ENCODE measurements at regions not wholly inside any gene's neighbourhood (a gene's known extent, or its start where the extent isn't known, plus 50 kb on each side); places are given as distances from the start of the nearest gene placed in this dataset.

GRCh38 chr12:24328261-24328660 lies 378.8 kb upstream of the SOX5 start:
- TF ChIP-seq GATA3 (IDR thresholded peaks at IDR 0.05; ENCODE audit: low read depth, low read length) (no peak), GATA2 (IDR thresholded peaks at IDR 0.05; ENCODE audit: low read depth, low read length) (no peak)

All from SH-SY5Y (cell line).